Smooth muscle cell (in vitro differentiated cells): ENCODE measurements at regions not wholly inside any gene's neighbourhood (a gene's known extent, or its start where the extent isn't known, plus 50 kb on each side); places are given as distances from the start of the nearest gene placed in this dataset.

Source experiments
- DNase-seq: peaks from one replicate; lab custom pipeline; 2025; ENCODE audit not compliant: unreplicated experiment; lab: John Stamatoyannopoulos, UW
- H2AFZ ChIP-seq: fragments of 200-600 bp; sonication (generic); 2 replicates; pipeline ENCODE4 v1.6.0; 2016; ENCODE audit warnings: antibody characterized with exemption, low read depth, mild to moderate bottlenecking
- H3F3A ChIP-seq: fragments of 200-600 bp; sonication (generic); 2 replicates; pipeline ENCODE4 v1.6.0; 2017; ENCODE audit warnings: antibody characterized with exemption, low read depth
- H3K27ac ChIP-seq: fragments of 200-600 bp; sonication (generic); 2 replicates; pipeline ENCODE4 v1.5.1; 2016; ENCODE audit warnings: low read depth, mild to moderate bottlenecking
- H3K27me3 ChIP-seq: fragments of 200-600 bp; sonication (generic); 2 replicates; pipeline ENCODE4 v1.6.1; 2016; ENCODE audit warnings: low read depth, mild to moderate bottlenecking
- H3K36me3 ChIP-seq: fragments of 200-600 bp; sonication (generic); 2 replicates; pipeline ENCODE4 v1.5.1; 2016; ENCODE audit warnings: low read depth
- H3K4me1 ChIP-seq: fragments of 200-600 bp; sonication (generic); 2 replicates; pipeline ENCODE4 v1.5.1; 2016; ENCODE audit warnings: low read depth
- H3K4me2 ChIP-seq: fragments of 200-600 bp; sonication (generic); 2 replicates; pipeline ENCODE4 v1.6.0; 2016; ENCODE audit warnings: mild to moderate bottlenecking
- H3K4me3 ChIP-seq: fragments of 200-600 bp; sonication (generic); 2 replicates; pipeline ENCODE4 v1.5.1; 2016; ENCODE audit warnings: mild to moderate bottlenecking
- H3K79me2 ChIP-seq: fragments of 200-600 bp; sonication (generic); 2 replicates; pipeline ENCODE4 v1.6.0; 2016; ENCODE audit warnings: low read depth, mild to moderate bottlenecking
- H3K9ac ChIP-seq: fragments of 200-600 bp; sonication (generic); 2 replicates; pipeline ENCODE4 v1.6.0; 2016; ENCODE audit warnings: low read depth
- H3K9me3 ChIP-seq: fragments of 200-600 bp; sonication (generic); replicated peaks from 2 replicates; pipeline ENCODE4 v1.5.1; 2016; ENCODE audit warnings: low read depth
- H4K20me1 ChIP-seq: fragments of 200-600 bp; sonication (generic); 2 replicates; pipeline ENCODE4 v1.6.0; 2016; ENCODE audit warnings: low read depth
- WGBS: methylation state at CpG from one replicate; pipeline ENCODE4 v1.1.7; 2016; ENCODE audit warnings: low lambda C conversion rate; 5-methylcytosine and 5-hydroxymethylcytosine counted together
- TF ChIP-seq, protein P1 (sequence below): fragments of 200-600 bp; sonication (generic); IDR thresholded peaks from 2 replicates; pipeline ENCODE4 v1.5.1; 2017; ENCODE audit warnings: borderline replicate concordance, mild to moderate bottlenecking, antibody characterized with exemption; ENCODE audit not compliant: insufficient read depth, poor library complexity, severe bottlenecking

- no peak overlapping the region for H2AFZ ChIP-seq
- H3K4me1 ChIP-seq, result peaks cover 8% of the 10 kb centered on the region
- no peaks in the 10 kb centered on the region for H3K79me2 ChIP-seq
- 91% methylated on average over 11 of the region's 11 CpGs for WGBS
- no peak overlapping the region for H3K27ac ChIP-seq
- H3K36me3 ChIP-seq, result no peaks in the 10 kb centered on the region
- no peaks in the 10 kb centered on the region for H3K9me3 ChIP-seq
- H4K20me1 ChIP-seq, result no peaks in the 10 kb centered on the region
- H3F3A ChIP-seq, result no peaks in the 10 kb centered on the region
- H3K4me2 ChIP-seq, result no peak overlapping the region
- TF ChIP-seq, protein P1, sequence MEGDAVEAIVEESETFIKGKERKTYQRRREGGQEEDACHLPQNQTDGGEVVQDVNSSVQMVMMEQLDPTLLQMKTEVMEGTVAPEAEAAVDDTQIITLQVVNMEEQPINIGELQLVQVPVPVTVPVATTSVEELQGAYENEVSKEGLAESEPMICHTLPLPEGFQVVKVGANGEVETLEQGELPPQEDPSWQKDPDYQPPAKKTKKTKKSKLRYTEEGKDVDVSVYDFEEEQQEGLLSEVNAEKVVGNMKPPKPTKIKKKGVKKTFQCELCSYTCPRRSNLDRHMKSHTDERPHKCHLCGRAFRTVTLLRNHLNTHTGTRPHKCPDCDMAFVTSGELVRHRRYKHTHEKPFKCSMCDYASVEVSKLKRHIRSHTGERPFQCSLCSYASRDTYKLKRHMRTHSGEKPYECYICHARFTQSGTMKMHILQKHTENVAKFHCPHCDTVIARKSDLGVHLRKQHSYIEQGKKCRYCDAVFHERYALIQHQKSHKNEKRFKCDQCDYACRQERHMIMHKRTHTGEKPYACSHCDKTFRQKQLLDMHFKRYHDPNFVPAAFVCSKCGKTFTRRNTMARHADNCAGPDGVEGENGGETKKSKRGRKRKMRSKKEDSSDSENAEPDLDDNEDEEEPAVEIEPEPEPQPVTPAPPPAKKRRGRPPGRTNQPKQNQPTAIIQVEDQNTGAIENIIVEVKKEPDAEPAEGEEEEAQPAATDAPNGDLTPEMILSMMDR, result no peak
- no peak overlapping the region for H3K9ac ChIP-seq
- H3K27me3 ChIP-seq, result no peaks in the 10 kb centered on the region
- DNase-seq, result no peak
- no peak overlapping the region for H3K4me3 ChIP-seq
Measured at GRCh38 chr18:52200921-52201663, 138.9 kb upstream of the DCC start.

DNA sequence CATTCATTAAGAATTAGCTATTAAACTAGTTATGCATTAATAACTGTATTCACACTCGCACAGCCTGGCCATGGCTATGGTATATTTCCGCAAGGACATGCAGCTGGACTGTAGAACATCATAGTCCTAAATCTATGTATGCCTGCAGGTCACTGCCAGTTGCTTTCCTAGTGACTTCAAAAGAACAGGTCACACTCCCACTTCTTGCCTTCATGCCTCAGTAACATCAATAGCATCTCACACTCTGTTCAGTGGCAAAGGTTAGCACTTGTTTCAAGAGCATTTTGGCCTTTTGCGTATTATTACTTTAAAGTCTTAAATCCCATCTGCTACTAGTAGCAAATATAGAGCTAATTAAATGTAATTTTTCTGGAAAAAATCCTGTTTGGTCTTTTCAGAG is 131.4 kb upstream of the DCC start:
- Histone ChIP-seq H3K4me3 (no peak overlapping the region), H2AFZ (no peak overlapping the region), H3K27ac (no peak overlapping the region), H3F3A (no peaks in the 10 kb centered on the region), H4K20me1 (no peaks in the 10 kb centered on the region), H3K4me2 (no peak overlapping the region), H3K4me1 (no peaks in the 10 kb centered on the region), H3K79me2 (no peaks in the 10 kb centered on the region), H3K9me3 (no peaks in the 10 kb centered on the region), H3K9ac (no peak overlapping the region), H3K36me3 (no peaks in the 10 kb centered on the region), H3K27me3 (no peaks in the 10 kb centered on the region)
- WGBS, result 98% methylated on average over 3 of the region's 3 CpGs
- DNase-seq, result no peak
- TF ChIP-seq, protein P1, result no peak

- TF ChIP-seq, protein P1, result no peak
- no peaks in the 10 kb centered on the region for H3K79me2 ChIP-seq
- no peak for DNase-seq
Measured at GRCh38 chr18:52216109-52216508, 123.9 kb upstream of the DCC start.

DNA sequence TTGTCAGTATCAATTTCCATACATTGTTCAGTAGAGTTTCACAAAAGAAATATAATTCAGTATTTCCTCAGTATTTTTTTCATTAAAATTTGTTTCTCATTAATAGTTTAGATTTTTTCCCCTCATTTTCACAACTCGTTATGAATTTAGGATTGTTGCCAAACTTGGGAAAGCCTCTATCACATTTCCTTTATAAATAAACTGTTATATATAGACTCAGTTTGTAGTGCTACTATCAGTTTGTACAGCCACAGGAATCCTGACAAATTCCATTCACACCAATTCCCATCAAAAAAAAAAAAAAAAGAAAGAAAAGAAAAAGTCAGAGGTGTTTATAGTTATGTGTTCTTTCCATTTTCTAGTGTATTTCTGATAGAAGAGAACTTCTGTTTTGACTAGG is 123.3 kb upstream of the DCC start:
- Histone ChIP-seq H3K27ac (no peak overlapping the region), H3F3A (no peaks in the 10 kb centered on the region), H3K4me1 (no peaks in the 10 kb centered on the region), H3K4me2 (no peak overlapping the region), H3K36me3 (no peaks in the 10 kb centered on the region), H3K4me3 (no peak overlapping the region), H4K20me1 (no peaks in the 10 kb centered on the region), H3K79me2 (no peaks in the 10 kb centered on the region), H3K27me3 (no peaks in the 10 kb centered on the region), H2AFZ (no peak overlapping the region), H3K9me3 (no peaks in the 10 kb centered on the region), H3K9ac (no peak overlapping the region)
- TF ChIP-seq, protein P1, result no peak
- DNase-seq, result no peak
- WGBS, result 79% methylated on average over 1 of the region's 1 CpG

More at GRCh38 chr18:52216109-52216508, 123.9 kb upstream of the DCC start:
- no peaks in the 10 kb centered on the region for H3K27me3 ChIP-seq
- no peak overlapping the region for H3K4me3 ChIP-seq
- H3K9ac ChIP-seq, result no peak overlapping the region
- no peaks in the 10 kb centered on the region for H3K36me3 ChIP-seq
- H3K4me2 ChIP-seq, result no peak overlapping the region
- no peak overlapping the region for H2AFZ ChIP-seq
- no peaks in the 10 kb centered on the region for H3K9me3 ChIP-seq
- no peaks in the 10 kb centered on the region for H3K4me1 ChIP-seq
- no peak overlapping the region for H3K27ac ChIP-seq
- no peaks in the 10 kb centered on the region for H4K20me1 ChIP-seq
- H3F3A ChIP-seq, result no peaks in the 10 kb centered on the region
